ENCODE measurements at regions not wholly inside any gene's neighbourhood (a gene's known extent, or its start where the extent isn't known, plus 50 kb on each side); places are given as distances from the start of the nearest gene placed in this dataset.

- intact Hi-C loops (cut with DNase I), result no loop called here
- TF ChIP-seq CTCF (IDR thresholded peaks at IDR 0.05), result no peak
- no peak for TF ChIP-seq POLR2A (IDR thresholded peaks at IDR 0.05)
- no peak overlapping the region for H3K27ac ChIP-seq
- WGBS, 2 donors, result 96 to 98% methylated on average over 7 of the region's 7 CpGs
- no peaks in the 10 kb centered on the region for H3K9me3 ChIP-seq
- no peaks in the 10 kb centered on the region for H3K4me1 ChIP-seq
- DNase-seq, result no peak
- H3K4me3 ChIP-seq (replicated peaks in 1 of 3), result no peak overlapping the region
- no peaks in the 10 kb centered on the region for H3K36me3 ChIP-seq
- no peaks in the 10 kb centered on the region for H3K27me3 ChIP-seq
Observed at GRCh38 chr1:170831276-170831675, 104.1 kb upstream of the MROH9 start.

DNA sequence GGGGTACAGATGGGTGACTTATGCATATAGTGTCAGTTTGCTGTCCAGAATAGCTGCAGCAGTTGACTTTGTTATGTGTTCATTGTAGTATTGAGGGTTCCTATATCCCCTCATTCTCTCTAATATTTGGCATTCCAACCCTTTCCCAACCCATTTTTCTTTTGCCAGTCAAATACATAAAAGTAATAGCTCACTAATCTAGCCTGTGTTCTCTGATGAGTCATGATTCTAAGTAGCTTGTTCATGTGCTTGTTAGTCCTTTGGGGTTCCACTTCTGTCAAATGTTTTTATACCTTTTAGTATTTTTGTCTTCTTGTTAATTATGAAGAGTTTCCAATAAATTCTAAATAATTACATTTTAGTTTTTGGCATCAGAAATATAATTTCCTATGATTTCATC, 99.2 kb upstream of the MROH9 start:
- intact Hi-C loops (cut with DNase I), result no loop called here
- no peaks in the 10 kb centered on the region for H3K9me3 ChIP-seq
- no peaks in the 10 kb centered on the region for H3K27me3 ChIP-seq
- no peaks in the 10 kb centered on the region for H3K4me1 ChIP-seq
- no peaks in the 10 kb centered on the region for H3K36me3 ChIP-seq
- no peak overlapping the region for H3K4me3 ChIP-seq (replicated peaks in 1 of 3)
- TF ChIP-seq POLR2A (IDR thresholded peaks at IDR 0.05), result no peak
- no peak overlapping the region for H3K27ac ChIP-seq
- no peak for DNase-seq

GRCh38 chr1:170840371-170840770, 95.0 kb upstream of the MROH9 start:
- TF ChIP-seq CTCF (IDR thresholded peaks at IDR 0.05), result no peak
- TF ChIP-seq POLR2A (IDR thresholded peaks at IDR 0.05), result no peak
- H3K4me3 ChIP-seq (replicated peaks in 1 of 3), result no peak overlapping the region
- intact Hi-C loops (cut with DNase I), result no loop called here
- no peak for DNase-seq
- WGBS, 2 donors, result 92 to 95% methylated on average over 1 of the region's 1 CpG
- H3K36me3 ChIP-seq, result no peaks in the 10 kb centered on the region
- no peaks in the 10 kb centered on the region for H3K27me3 ChIP-seq
- no peak overlapping the region for H3K27ac ChIP-seq
- no peaks in the 10 kb centered on the region for H3K9me3 ChIP-seq
- H3K4me1 ChIP-seq, result no peaks in the 10 kb centered on the region

DNA sequence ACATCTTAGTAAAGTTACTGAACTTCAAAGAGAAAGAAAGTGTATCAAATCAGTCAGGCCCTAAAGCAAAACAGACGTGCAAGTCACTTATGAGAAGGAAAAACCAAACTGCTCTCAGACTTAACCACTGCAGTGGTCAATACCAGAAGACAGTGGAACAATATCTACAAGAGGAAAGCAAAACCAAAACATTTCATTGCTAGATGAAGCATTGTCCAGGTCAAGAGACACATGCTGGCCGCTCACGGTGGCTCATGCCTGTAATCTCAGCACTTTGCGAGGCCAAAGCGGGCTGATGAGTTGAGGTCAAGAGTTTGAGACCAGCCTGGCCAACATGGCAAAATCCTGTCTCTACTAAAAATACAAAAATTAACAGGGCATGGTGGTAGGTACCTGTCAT, 82.0 kb upstream of the MROH9 start:
- Histone ChIP-seq H3K9me3 (no peaks in the 10 kb centered on the region), H3K27me3 (no peaks in the 10 kb centered on the region), H3K4me1 (peaks cover 0 to 21% of the 10 kb centered on the region in 2 donors), H3K4me3 (replicated peaks in 1 of 3) (no peak overlapping the region), H3K36me3 (no peaks in the 10 kb centered on the region), H3K27ac (peak overlapping the region in 1 of 3 donors; percentile 26)
- no peak for DNase-seq
- 78 to 81% methylated on average over 5 of the region's 5 CpGs for WGBS, 2 donors
- intact Hi-C loops (cut with DNase I), result no loop called here
- TF ChIP-seq CTCF (IDR thresholded peaks at IDR 0.05) (no peak), POLR2A (IDR thresholded peaks at IDR 0.05) (no peak)

- H3K4me3 ChIP-seq (replicated peaks in 1 of 3), result no peak overlapping the region
- H3K36me3 ChIP-seq, result no peaks in the 10 kb centered on the region
- TF ChIP-seq POLR2A (IDR thresholded peaks at IDR 0.05), result no peak
- no peak for TF ChIP-seq CTCF (IDR thresholded peaks at IDR 0.05)
- peak overlapping the region in 1 of 3 donors; percentile 26 for H3K27ac ChIP-seq
- no peaks in the 10 kb centered on the region for H3K9me3 ChIP-seq
- intact Hi-C loops (cut with DNase I), result no loop called here
- no peak for DNase-seq
- H3K27me3 ChIP-seq, result no peaks in the 10 kb centered on the region
- H3K4me1 ChIP-seq, result peaks cover 0 to 24% of the 10 kb centered on the region in 2 donors
Observed at GRCh38 chr1:170853867-170854266, 81.5 kb upstream of the MROH9 start.

GRCh38 chr1:170854677-170855076, 80.7 kb upstream of the MROH9 start:
- no peak overlapping the region for H3K4me3 ChIP-seq (replicated peaks in 1 of 3)
- no peaks in the 10 kb centered on the region for H3K9me3 ChIP-seq
- H3K27me3 ChIP-seq, result no peaks in the 10 kb centered on the region
- peaks cover 0 to 24% of the 10 kb centered on the region in 2 donors for H3K4me1 ChIP-seq
- TF ChIP-seq POLR2A (IDR thresholded peaks at IDR 0.05) (no peak), CTCF (IDR thresholded peaks at IDR 0.05) (no peak)
- 64 to 69% methylated on average over 5 of the region's 5 CpGs for WGBS, 2 donors
- no peaks in the 10 kb centered on the region for H3K36me3 ChIP-seq
- no peak for DNase-seq
- H3K27ac ChIP-seq, result no peak overlapping the region
- intact Hi-C loops (cut with DNase I), result no loop called here
